ENCODE measurements at regions not wholly inside any gene's neighbourhood (a gene's known extent, or its start where the extent isn't known, plus 50 kb on each side); places are given as distances from the start of the nearest gene placed in this dataset.

DNA sequence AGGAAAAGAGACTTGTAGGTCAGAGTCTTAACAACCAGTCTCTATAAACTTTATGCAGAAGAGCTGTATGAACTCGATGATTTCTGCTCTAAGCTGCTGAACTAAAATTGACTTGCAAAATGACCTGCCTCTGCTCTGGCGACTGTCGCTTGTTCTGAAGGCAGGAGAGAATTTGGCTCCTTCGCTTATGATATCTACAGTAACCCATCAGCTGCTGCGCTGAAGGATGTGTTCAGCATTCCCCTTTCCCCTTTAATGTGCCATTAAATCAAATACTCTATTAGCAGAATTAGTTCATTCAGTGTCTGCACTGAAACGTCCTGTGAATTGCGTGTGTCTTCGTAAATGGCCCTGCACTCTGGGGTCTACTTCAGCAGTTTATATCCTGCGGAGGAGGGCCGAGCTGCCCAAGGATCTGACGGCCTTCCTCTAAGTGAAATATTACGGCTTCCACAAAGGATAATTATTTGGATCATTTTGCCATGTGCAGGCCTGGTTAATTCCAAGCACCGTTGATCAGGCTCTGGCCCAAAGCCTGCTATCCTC is 254.9 kb downstream of the SNX10 start:
- TF ChIP-seq, protein P1, sequence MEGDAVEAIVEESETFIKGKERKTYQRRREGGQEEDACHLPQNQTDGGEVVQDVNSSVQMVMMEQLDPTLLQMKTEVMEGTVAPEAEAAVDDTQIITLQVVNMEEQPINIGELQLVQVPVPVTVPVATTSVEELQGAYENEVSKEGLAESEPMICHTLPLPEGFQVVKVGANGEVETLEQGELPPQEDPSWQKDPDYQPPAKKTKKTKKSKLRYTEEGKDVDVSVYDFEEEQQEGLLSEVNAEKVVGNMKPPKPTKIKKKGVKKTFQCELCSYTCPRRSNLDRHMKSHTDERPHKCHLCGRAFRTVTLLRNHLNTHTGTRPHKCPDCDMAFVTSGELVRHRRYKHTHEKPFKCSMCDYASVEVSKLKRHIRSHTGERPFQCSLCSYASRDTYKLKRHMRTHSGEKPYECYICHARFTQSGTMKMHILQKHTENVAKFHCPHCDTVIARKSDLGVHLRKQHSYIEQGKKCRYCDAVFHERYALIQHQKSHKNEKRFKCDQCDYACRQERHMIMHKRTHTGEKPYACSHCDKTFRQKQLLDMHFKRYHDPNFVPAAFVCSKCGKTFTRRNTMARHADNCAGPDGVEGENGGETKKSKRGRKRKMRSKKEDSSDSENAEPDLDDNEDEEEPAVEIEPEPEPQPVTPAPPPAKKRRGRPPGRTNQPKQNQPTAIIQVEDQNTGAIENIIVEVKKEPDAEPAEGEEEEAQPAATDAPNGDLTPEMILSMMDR (IDR thresholded peaks at IDR 0.05) = no peak
- no peak for TF ChIP-seq POLR2A (IDR thresholded peaks at IDR 0.05)

Measured in Peyer's patch (tissue), 4 donors.